NCI-H446 (cell line): ENCODE measurements at regions not wholly inside any gene's neighbourhood (a gene's known extent, or its start where the extent isn't known, plus 50 kb on each side); places are given as distances from the start of the nearest gene placed in this dataset.

Experiments used
- DNase-seq, 2 experiments: peaks; one replicate each; lab custom pipeline; 2025; lab: John Stamatoyannopoulos, UW

GRCh38 chr13:99911965-99912566 is 59.5 kb downstream of the ZIC5 start:
- DNase-seq, result no peak

DNA sequence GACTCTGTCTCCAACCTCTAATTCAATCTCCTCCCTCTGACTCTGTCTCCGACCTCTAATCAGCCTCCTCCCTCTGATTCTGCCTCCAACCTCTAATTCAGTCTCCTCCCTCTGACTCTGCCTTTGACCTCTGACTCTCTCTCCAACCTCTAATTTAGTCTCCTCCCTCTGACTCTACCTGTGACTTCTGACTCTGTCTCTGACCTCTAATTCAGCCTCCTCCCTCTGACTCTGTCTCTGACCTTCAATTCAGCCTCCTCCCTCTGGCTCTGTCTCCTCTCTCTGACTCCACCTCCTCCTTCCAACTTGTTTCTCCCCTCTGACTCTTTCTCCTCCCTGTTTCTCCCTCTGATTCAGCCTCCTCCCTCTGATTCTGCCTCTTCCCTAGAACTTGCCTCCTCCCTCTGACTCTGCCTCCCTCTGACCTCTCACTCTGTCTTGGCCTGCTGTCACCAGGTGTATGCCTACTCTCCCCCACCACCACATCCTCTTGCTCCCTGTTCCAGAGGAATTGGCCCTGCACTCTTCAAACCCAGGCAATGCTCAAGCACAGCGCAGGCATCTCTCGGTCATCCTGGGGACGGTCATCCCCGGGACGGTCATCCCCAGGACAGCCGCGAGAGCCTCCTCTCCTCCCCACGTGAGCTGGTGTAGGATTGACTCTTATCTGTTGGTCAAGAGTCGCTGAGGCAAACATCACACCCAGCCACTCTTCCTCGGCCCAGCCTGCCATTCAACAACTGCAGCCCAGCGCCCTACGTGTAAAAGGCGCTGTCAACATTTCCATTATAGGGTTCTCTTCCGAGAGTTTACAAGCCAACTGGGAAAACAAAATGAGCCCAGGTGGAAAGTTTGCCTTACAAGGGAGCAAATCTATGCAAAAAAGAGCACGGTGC is 60.2 kb downstream of the ZIC5 start:
- no peak for DNase-seq

DNA sequence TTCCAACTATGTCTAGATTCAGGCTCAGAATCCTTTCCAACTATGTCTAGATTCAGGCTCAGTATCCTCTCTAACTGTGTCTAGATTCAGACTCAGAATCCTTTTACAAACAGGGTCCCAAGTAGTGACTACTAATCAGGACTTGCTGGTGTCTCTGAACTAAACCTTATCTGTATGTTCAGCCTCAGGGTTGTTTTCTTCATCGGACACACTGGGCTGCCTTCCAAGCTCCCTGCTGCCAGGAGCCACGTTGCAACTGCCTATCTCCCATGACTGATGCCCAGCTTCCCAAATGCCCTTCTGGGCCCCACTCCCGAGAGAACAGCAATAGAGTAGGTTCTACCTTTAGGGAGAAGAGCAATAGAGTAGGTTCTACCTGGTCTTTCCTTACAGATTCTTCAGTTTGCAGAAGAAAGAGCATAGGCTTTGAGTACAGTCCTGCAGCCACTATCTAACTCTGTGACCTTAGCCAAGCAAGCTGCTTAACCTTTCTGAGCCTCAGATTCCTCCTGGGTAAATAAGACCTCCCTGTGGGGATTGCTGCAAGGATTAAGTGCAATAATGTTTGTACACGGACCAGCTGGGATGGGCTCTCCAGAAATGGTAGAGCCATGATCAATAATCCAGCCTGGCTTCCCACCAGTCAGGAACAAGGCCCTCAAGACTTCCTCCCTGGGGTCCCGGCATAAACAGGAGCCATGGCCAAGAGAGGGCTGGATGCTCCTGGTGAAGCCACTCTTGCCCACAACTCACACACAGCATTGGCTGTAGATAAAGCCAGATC is 61.5 kb downstream of the ZIC5 start:
- DNase-seq, result peak in 1 of 2 experiments; percentile 67

- DNase-seq, result no peak
Measured at GRCh38 chr13:99909097-99909835, 62.3 kb downstream of the ZIC5 start.

DNA sequence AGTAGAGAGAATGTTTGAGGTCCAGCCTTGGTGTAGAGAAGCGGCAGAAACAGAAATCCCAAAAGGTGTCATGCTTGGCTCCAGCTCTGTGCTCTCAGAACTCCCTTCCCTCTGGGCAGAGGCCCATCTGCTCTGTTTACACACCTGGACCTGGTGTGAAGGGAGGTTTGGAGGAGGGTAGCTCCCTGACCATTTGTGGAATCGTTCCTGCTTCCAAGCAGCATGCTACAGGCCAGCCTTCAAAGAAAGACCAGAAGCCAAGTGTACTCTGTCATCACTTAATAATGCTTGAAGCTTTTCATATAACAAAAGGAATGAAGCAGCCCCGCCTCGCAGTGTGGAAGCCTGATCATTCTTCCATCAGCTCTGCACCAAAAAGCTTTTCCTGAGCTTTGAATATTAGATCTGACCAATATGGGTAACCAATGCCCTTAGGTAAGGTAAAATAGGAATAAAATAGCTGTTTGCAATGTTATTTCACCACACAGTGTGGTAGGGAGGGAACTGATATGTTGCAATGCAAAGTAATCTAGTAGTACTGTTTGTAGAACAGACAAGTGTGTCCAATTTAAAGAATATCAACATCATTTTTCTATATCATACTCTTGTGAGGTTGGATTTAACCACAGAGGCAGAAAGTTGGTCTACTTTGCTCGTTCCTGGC is 63.3 kb downstream of the ZIC5 start:
- peak in 1 of 2 experiments; percentile 51 for DNase-seq

DNA sequence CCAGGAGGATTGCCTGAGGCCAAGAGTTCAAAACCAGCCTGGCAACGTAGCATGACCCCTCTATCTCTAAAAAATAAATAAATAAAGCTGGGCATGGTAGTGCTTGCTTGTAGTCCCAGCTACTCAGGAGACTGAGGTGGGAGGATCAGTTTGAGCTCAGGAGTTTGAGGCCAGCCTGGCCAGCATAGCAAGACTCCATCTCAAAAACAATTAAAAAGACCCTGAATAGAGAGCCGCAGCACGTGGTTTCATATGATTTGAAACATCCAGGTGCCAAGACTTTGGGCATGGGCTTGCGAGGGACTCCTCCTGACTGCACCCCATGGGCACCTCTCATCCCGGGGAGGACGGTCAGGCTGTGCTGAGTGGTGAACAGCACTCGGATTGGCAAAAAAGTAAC is 63.9 kb downstream of the ZIC5 start:
- no peak for DNase-seq

DNA sequence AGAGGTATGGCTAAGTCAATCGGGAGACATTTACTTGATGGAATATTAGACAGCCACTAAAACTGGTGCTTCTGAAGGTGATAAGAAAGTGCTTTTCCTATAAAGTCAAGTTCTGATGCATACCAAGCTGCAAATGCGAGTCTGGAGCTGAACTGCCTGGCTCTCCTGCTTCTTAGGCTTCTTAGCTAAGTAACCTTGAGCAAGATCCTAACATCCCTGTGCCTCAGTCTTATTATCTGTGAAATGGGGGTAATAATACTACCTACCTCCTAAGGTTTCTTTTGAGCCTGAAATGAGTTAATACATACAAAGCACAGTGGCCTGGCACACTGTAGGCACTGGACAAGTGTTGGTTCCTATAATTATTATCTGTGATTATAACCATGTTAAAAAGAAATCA is 64.5 kb downstream of the ZIC5 start:
- DNase-seq, result no peak

GRCh38 chr13:99905814-99906213 is 65.8 kb downstream of the ZIC5 start:
- no peak for DNase-seq

DNA sequence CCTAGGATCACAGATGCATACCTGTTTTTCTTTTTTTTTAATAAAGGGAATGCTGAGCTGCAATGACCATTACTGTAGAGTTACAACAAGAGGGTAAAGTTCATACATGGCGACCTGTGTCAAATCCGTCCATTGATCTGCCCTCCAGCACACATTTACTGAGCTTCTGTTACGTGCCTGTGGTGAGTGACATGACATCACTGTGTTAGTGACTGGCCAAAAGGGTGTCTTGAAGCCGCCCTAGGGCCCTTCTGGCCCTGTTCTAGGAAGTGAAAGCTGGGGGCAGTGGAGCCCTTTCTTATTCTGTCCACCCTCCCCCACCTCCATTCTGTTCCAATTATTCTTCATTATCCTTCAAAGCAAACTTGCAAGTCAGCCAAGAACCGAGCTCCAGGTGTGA is 66.3 kb downstream of the ZIC5 start:
- DNase-seq, result peak in 1 of 2 experiments; percentile 26

- DNase-seq, result no peak
Measured at GRCh38 chr13:99903140-99903539, 68.4 kb downstream of the ZIC5 start.

- DNase-seq, result no peak
Measured at GRCh38 chr13:99902657-99903056, 68.9 kb downstream of the ZIC5 start.

DNA sequence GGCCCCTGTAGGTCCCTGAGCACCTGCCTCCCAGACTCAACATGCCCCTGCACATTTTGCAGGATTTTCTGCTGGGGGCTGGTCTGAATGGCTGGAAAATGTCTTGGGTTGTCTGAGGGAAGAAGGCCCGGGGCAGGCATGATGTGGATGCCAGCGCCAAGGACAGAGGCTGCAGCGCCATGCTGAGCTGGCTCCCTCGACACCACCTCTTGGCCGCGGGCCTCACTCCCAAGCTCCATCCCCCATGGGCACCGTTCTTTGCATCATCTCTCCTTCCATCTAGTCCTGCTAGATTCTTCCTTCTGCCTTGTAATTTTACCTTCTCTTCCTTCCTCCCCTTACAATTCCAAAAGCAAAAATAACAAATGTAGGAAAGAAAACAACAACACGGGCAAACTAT is 70.6 kb downstream of the ZIC5 start:
- DNase-seq, result peak in 1 of 2 experiments; percentile 37

DNA sequence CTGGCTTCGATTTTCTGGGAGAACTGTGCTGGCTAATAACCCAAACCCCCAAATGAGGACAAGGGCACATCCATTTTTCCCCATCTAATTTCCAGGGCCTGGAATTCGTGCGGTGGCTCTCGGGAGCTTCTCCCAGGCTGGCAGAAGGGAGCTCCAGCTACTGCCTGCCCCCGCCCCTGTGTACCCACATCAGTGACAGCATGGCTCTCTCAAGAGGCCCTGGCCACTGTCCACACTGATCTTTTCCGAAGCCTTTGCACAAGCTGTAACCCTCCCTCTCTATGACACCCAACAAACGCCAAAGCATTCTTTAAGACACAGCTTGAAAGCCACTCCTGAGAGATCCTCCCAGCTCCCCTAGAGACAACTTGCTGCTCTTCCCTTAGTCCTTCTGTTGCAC is 73.1 kb downstream of the ZIC5 start:
- no peak for DNase-seq

DNA sequence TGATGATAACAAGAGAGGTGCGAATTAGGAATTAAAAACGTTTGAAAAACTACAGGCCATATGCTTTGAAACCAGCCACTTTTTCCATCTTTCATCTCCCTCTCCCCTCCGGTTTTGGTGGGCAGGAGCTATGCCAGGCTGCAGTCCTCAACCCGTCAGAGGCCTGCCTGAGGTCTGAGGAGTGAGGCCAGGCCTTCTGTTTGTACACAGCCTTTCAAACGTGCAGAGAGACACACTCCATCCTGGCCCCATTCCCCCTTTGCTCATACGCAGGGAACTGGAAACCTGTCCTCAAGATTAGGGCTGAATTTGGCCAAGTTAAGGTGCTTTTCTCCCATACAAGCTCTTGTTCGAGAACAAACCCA is 74.5 kb downstream of the ZIC5 start:
- no peak for DNase-seq

DNA sequence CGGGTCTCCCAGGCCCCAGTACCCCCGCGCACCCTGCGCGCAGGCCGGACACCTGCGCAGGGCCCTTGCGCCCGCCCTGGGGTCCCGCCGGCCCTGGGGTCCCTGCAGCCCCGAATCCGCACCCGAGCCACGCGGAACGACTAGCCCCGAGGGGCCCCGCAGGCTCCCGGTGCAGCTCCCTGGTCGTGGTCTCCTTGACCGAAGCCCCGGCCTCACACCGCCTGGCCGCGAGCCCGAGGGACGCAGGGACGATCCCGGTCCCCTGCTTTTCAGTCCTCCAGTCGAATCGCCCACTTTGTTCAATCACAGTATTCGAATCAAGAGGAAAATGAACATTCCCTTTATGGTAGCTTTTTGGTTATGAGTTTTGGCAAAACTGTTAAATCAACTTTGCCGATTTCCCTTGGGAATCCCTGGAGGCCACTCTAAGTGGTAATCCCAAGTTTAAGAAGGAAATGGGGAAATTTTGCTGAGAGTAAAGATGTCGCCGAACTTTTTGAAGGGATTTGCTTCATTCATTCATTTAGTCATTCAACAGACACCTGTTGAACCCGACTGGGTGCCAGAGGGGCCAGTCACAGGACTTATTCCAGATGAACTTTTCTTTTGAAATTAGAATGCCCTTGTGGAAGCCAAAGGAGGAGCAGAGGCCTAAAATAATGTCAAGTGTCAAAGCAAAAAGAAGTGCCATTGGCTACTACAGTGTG is 75.0 kb downstream of the ZIC5 start:
- no peak for DNase-seq

DNA sequence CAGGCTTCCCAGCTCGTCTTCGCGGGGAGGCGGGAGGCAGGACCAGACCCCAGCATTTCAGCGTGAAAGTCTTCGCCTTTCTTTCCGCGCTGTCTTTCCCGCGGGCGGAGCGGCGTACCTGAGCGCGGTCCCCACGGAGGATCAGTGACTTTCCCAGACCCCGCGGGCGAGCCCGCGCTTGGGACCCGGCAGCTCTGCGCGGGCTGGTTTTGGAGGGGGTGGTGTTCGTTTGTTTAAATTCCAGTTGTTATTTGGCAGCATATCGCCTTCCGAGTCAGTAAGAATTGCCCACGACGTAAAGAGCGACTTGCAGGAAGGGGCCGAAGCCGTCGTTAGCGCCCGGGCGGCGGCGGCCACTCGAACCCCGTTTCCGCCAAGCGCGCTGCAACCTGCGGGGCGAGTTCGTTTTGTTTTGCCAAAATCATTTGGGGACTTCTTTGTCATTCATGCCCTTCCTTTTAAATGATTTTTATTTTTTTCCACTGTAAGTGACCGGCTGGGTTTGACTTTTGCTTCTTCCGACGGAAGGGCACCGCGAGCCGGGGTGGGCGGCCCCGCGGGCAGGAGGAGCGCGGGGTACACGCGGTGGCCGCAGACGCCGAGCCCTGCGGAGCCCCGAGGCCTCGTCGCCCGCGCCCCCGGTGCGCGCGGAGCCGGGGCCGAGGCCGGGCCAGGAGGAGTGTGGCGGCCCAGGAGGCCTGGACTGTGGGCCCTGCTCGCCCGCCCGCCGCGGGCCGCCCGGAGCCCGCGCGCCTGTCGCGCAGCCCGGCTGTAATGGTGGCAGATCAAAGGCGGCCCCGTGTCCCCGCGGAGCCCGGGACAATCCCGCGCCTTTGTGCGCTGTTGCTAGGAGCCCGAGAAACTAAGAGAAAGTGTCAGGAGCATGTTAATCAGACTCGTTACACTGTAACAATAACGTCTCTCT is 75.9 kb downstream of the ZIC5 start:
- DNase-seq, result no peak

- no peak for DNase-seq
Measured at GRCh38 chr13:99894840-99895443, 76.6 kb downstream of the ZIC5 start.

GRCh38 chr13:99894105-99894839 is 77.3 kb downstream of the ZIC5 start:
- DNase-seq, result no peak

- DNase-seq, result no peak
Measured at GRCh38 chr13:99893567-99893966, 78.0 kb downstream of the ZIC5 start.
